ENCODE measurements at regions not wholly inside any gene's neighbourhood (a gene's known extent, or its start where the extent isn't known, plus 50 kb on each side); places are given as distances from the start of the nearest gene placed in this dataset.

DNA sequence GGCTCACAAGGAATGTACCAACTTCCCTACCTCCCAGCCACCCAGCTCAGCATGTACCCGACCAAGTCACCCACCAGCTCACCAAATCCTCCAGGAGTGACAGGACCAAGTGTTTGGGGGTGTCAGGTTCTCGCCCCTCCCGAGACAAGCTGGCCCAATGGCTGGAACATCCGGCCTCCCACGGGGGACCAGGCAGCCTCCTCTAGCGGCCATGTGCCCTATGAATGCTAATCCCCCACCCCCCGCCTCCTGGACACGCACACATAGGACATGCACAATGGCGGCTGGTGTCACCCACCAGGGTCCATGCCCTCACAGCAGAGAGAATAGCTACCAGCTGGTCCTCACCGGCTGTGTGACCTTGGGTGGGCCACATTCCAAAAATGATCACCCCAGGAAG is 151.0 kb downstream of the MN1 start:
- Histone ChIP-seq H3K4me1 (ENCODE audit: insufficient read depth, low read length, poor library complexity, severe bottlenecking) (no peaks in the 10 kb centered on the region), H3K36me3 (ENCODE audit: insufficient read depth, low read length, poor library complexity, severe bottlenecking) (no peaks in the 10 kb centered on the region), H3K4me3 (ENCODE audit: low read depth, low read length, poor library complexity, severe bottlenecking) (no peak overlapping the region), H3K9me3 (ENCODE audit: low read depth, low read length, poor library complexity, severe bottlenecking) (no peaks in the 10 kb centered on the region), H3K27me3 (replicated peaks; ENCODE audit: insufficient read depth, low read depth, low read length, poor library complexity) (no peaks in the 10 kb centered on the region), H3K27ac (ENCODE audit: low read depth, low read length, poor library complexity, severe bottlenecking) (no peak overlapping the region)
- POLR2A ChIA-PET (ENCODE audit: low non-redundant PET), result no interaction called here
- no TSS peak for BruUV-seq (replicated peaks)
- TF ChIP-seq, protein P1, sequence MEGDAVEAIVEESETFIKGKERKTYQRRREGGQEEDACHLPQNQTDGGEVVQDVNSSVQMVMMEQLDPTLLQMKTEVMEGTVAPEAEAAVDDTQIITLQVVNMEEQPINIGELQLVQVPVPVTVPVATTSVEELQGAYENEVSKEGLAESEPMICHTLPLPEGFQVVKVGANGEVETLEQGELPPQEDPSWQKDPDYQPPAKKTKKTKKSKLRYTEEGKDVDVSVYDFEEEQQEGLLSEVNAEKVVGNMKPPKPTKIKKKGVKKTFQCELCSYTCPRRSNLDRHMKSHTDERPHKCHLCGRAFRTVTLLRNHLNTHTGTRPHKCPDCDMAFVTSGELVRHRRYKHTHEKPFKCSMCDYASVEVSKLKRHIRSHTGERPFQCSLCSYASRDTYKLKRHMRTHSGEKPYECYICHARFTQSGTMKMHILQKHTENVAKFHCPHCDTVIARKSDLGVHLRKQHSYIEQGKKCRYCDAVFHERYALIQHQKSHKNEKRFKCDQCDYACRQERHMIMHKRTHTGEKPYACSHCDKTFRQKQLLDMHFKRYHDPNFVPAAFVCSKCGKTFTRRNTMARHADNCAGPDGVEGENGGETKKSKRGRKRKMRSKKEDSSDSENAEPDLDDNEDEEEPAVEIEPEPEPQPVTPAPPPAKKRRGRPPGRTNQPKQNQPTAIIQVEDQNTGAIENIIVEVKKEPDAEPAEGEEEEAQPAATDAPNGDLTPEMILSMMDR (conservative IDR thresholded peaks at IDR 0.05; ENCODE audit: low read depth, low read length), result no peak
- TF ChIP-seq EZH2 (IDR thresholded peaks at IDR 0.05; ENCODE audit: borderline replicate concordance, low read depth, low read length, poor library complexity, severe bottlenecking), result no peak
- CTCF ChIA-PET, result no interaction called here
- DNase-seq (ENCODE audit: low spot score), result no peak
- intact Hi-C loops (cut with micrococcal nuclease; ENCODE audit: unreplicated experiment), result no loop called here

DNA sequence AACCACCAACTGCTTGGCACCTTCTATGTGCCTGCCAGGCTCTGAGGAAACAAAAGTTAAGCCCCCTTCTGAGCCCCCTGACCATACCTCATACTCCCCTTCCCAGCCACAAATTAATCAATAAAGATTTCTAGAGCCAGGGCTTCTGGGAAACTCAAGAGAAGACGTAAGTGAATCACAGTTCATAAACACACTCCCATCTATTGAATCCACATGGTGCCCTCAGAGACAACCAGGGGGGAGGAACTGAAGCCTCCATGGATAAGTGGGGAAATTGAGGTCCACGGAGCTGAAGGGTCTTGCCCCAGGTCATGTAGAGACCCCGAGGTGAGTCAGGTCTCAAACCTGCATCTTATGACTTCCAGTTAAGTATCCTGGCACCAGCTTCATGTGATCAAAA is 150.6 kb downstream of the MN1 start:
- no peak overlapping the region for H3K27ac ChIP-seq (ENCODE audit: low read depth, low read length, poor library complexity, severe bottlenecking)
- CTCF ChIA-PET, result no interaction called here
- TF ChIP-seq EZH2 (IDR thresholded peaks at IDR 0.05; ENCODE audit: borderline replicate concordance, low read depth, low read length, poor library complexity, severe bottlenecking), result no peak
- TF ChIP-seq, protein P1 (conservative IDR thresholded peaks at IDR 0.05; ENCODE audit: low read depth, low read length), result no peak
- POLR2A ChIA-PET (ENCODE audit: low non-redundant PET), result no interaction called here
- H3K4me3 ChIP-seq (ENCODE audit: low read depth, low read length, poor library complexity, severe bottlenecking), result no peak overlapping the region
- BruUV-seq (replicated peaks), result no TSS peak
- DNase-seq (ENCODE audit: low spot score), result no peak
- H3K4me1 ChIP-seq (ENCODE audit: insufficient read depth, low read length, poor library complexity, severe bottlenecking), result no peaks in the 10 kb centered on the region
- no peaks in the 10 kb centered on the region for H3K9me3 ChIP-seq (ENCODE audit: low read depth, low read length, poor library complexity, severe bottlenecking)
- intact Hi-C loops (cut with micrococcal nuclease; ENCODE audit: unreplicated experiment), result no loop called here
- no peaks in the 10 kb centered on the region for H3K36me3 ChIP-seq (ENCODE audit: insufficient read depth, low read length, poor library complexity, severe bottlenecking)
- H3K27me3 ChIP-seq (replicated peaks; ENCODE audit: insufficient read depth, low read depth, low read length, poor library complexity), result no peaks in the 10 kb centered on the region

DNA sequence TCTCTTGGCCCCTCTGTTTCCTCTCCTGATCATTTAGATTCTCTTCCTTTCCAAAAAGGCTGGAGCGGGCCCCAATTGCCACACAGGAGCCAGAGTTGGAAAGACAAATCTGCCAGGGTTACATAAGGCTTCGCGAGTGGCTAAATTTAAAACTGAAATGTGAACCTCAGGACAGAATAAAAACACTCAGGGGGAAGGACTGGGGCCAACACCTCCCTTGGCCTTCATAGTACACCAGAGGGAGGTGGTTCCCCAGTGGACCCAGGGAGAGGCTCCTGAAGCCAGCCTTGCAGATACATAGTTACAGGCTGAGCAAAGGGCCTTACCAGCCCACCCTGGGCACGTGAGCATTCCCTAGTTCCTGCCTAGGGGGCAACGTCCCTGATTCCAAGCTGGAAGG is 150.1 kb downstream of the MN1 start:
- no TSS peak for BruUV-seq (replicated peaks)
- POLR2A ChIA-PET (ENCODE audit: low non-redundant PET), result no interaction called here

More for the DNA sequence above, 150.1 kb downstream of the MN1 start:
- no peak overlapping the region for H3K4me3 ChIP-seq (ENCODE audit: low read depth, low read length, poor library complexity, severe bottlenecking)
- no peak for DNase-seq (ENCODE audit: low spot score)
- H3K4me1 ChIP-seq (ENCODE audit: insufficient read depth, low read length, poor library complexity, severe bottlenecking), result no peaks in the 10 kb centered on the region
- CTCF ChIA-PET, result no interaction called here
- no peak for TF ChIP-seq EZH2 (IDR thresholded peaks at IDR 0.05; ENCODE audit: borderline replicate concordance, low read depth, low read length, poor library complexity, severe bottlenecking)
- TF ChIP-seq, protein P1 (conservative IDR thresholded peaks at IDR 0.05; ENCODE audit: low read depth, low read length), result no peak
- H3K27ac ChIP-seq (ENCODE audit: low read depth, low read length, poor library complexity, severe bottlenecking), result no peak overlapping the region
- H3K9me3 ChIP-seq (ENCODE audit: low read depth, low read length, poor library complexity, severe bottlenecking), result no peaks in the 10 kb centered on the region
- no peaks in the 10 kb centered on the region for H3K27me3 ChIP-seq (replicated peaks; ENCODE audit: insufficient read depth, low read depth, low read length, poor library complexity)
- intact Hi-C loops (cut with micrococcal nuclease; ENCODE audit: unreplicated experiment), result no loop called here
- H3K36me3 ChIP-seq (ENCODE audit: insufficient read depth, low read length, poor library complexity, severe bottlenecking), result no peaks in the 10 kb centered on the region

Data from A673 (cell line).